WTC11 (cell line): ENCODE measurements at regions not wholly inside any gene's neighbourhood (a gene's known extent, or its start where the extent isn't known, plus 50 kb on each side); places are given as distances from the start of the nearest gene placed in this dataset.

ENCODE experiments used
- ARID4B ChIP-seq: sonication (generic); formaldehyde crosslinking; IDR thresholded peaks from 2 replicates; pipeline ENCODE4 v1.8.0; 2023; ENCODE audit warnings: missing genetic modification reagents, mild to moderate bottlenecking, borderline replicate concordance
- CBFB ChIP-seq: sonication (generic); formaldehyde crosslinking; IDR thresholded peaks from 2 replicates; pipeline ENCODE4 v1.8.1; 2022; ENCODE audit warnings: mild to moderate bottlenecking, low read depth, missing genetic modification reagents
- CREB1 ChIP-seq: sonication (generic); formaldehyde crosslinking; IDR thresholded peaks from 2 replicates; pipeline ENCODE4 v1.8.0; 2023; ENCODE audit warnings: mild to moderate bottlenecking, missing genetic modification reagents
- FOXK1 ChIP-seq: sonication (generic); formaldehyde crosslinking; IDR thresholded peaks from 2 replicates; pipeline ENCODE4 v1.8.0; 2022; ENCODE audit warnings: mild to moderate bottlenecking, moderate library complexity, missing genetic modification reagents
- GTF2I ChIP-seq: fragments of 250-450 bp; sonication (Bioruptor Pico); conservative IDR thresholded peaks from 2 replicates; pipeline ENCODE4 v1.4.0; 2021; ENCODE audit warnings: mild to moderate bottlenecking
- HMGA2 ChIP-seq: fragments of 250-450 bp; sonication (Bioruptor Pico); IDR thresholded peaks from 2 replicates; pipeline ENCODE4 v1.4.0; 2021; ENCODE audit warnings: mild to moderate bottlenecking, moderate library complexity
- MLX ChIP-seq: sonication (generic); formaldehyde crosslinking; IDR thresholded peaks from 2 replicates; pipeline ENCODE4 v1.8.1; 2023; ENCODE audit warnings: mild to moderate bottlenecking, missing genetic modification reagents, moderate library complexity
- SMAD4 ChIP-seq: sonication (generic); formaldehyde crosslinking; IDR thresholded peaks from 2 replicates; pipeline ENCODE4 v1.8.0; 2022; ENCODE audit warnings: mild to moderate bottlenecking, missing genetic modification reagents
- SP1 ChIP-seq: sonication (generic); formaldehyde crosslinking; conservative IDR thresholded peaks from 2 replicates; pipeline ENCODE4 v1.8.1; 2022; ENCODE audit warnings: missing genetic modification reagents
- STAT6 ChIP-seq: sonication (generic); formaldehyde crosslinking; conservative IDR thresholded peaks from 2 replicates; pipeline ENCODE4 v1.8.1; 2023; ENCODE audit warnings: mild to moderate bottlenecking, low read depth, missing genetic modification reagents, moderate library complexity
- ZNF281 ChIP-seq: sonication (generic); formaldehyde crosslinking; IDR thresholded peaks from 2 replicates; pipeline ENCODE4 v1.8.0; 2023; ENCODE audit warnings: mild to moderate bottlenecking, missing genetic modification reagents
- TF ChIP-seq, protein P1 (sequence below): sonication (generic); formaldehyde crosslinking; IDR thresholded peaks from 2 replicates; pipeline ENCODE4 v1.8.1; 2022; ENCODE audit warnings: low read depth, missing genetic modification reagents, borderline replicate concordance
- TF ChIP-seq, protein P2 (sequence below): sonication (generic); formaldehyde crosslinking; IDR thresholded peaks from 2 replicates; pipeline ENCODE4 v1.8.0; 2022; ENCODE audit warnings: mild to moderate bottlenecking, missing genetic modification reagents

- no peak for TF ChIP-seq MLX (CRISPR knock-in tag)
- TF ChIP-seq CREB1, result no peak
- no peak for TF ChIP-seq HMGA2 (CRISPR knock-in tag)
- no peak for TF ChIP-seq CBFB (CRISPR knock-in tag)
- TF ChIP-seq, protein P1, sequence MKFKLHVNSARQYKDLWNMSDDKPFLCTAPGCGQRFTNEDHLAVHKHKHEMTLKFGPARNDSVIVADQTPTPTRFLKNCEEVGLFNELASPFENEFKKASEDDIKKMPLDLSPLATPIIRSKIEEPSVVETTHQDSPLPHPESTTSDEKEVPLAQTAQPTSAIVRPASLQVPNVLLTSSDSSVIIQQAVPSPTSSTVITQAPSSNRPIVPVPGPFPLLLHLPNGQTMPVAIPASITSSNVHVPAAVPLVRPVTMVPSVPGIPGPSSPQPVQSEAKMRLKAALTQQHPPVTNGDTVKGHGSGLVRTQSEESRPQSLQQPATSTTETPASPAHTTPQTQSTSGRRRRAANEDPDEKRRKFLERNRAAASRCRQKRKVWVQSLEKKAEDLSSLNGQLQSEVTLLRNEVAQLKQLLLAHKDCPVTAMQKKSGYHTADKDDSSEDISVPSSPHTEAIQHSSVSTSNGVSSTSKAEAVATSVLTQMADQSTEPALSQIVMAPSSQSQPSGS, result no peak
- TF ChIP-seq ARID4B (CRISPR knock-in tag), result no peak
- TF ChIP-seq FOXK1 (CRISPR knock-in tag), result no peak
- TF ChIP-seq STAT6 (CRISPR knock-in tag), result no peak
- TF ChIP-seq, protein P2, sequence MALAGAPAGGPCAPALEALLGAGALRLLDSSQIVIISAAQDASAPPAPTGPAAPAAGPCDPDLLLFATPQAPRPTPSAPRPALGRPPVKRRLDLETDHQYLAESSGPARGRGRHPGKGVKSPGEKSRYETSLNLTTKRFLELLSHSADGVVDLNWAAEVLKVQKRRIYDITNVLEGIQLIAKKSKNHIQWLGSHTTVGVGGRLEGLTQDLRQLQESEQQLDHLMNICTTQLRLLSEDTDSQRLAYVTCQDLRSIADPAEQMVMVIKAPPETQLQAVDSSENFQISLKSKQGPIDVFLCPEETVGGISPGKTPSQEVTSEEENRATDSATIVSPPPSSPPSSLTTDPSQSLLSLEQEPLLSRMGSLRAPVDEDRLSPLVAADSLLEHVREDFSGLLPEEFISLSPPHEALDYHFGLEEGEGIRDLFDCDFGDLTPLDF (CRISPR knock-in tag), result no peak
- no peak for TF ChIP-seq SMAD4
- no peak for TF ChIP-seq SP1 (CRISPR knock-in tag)
- TF ChIP-seq GTF2I, result no peak
- no peak for TF ChIP-seq ZNF281 (CRISPR knock-in tag)
Measured at GRCh38 chr21:14762734-14763694, 216.9 kb upstream of the SAMSN1 start (continued).
